Neural progenitor cell (in vitro differentiated cells): ENCODE measurements at regions not wholly inside any gene's neighbourhood (a gene's known extent, or its start where the extent isn't known, plus 50 kb on each side); places are given as distances from the start of the nearest gene placed in this dataset.

Experiments
- DNase-seq: peaks from one replicate; pipeline ENCODE4 v3.0.0-alpha.2; 2016; ENCODE audit warnings: low spot score
- H2AFZ ChIP-seq: fragments of 200-600 bp; sonication (generic); replicated peaks from 2 replicates; pipeline ENCODE4 v1.6.1; 2016; ENCODE audit warnings: antibody characterized with exemption
- H3F3A ChIP-seq: fragments of 200-600 bp; sonication (generic); 2 replicates; pipeline ENCODE4 v1.6.1; 2016; ENCODE audit warnings: antibody characterized with exemption, low read depth
- H3K27ac ChIP-seq: fragments of 200-600 bp; sonication (generic); 2 replicates; pipeline ENCODE4 v1.5.1; 2016; ENCODE audit warnings: mild to moderate bottlenecking
- H3K27me3 ChIP-seq: fragments of 200-600 bp; sonication (generic); 2 replicates; pipeline ENCODE4 v1.6.1; 2016; ENCODE audit warnings: mild to moderate bottlenecking, moderate library complexity
- H3K36me3 ChIP-seq: fragments of 200-600 bp; sonication (generic); 2 replicates; pipeline ENCODE4 v1.5.1; 2016
- H3K4me1 ChIP-seq: fragments of 200-600 bp; sonication (generic); 2 replicates; pipeline ENCODE4 v1.6.1; 2016; ENCODE audit warnings: mixed run types
- H3K4me2 ChIP-seq: fragments of 200-600 bp; sonication (generic); 2 replicates; pipeline ENCODE4 v1.6.1; 2016
- H3K4me3 ChIP-seq: fragments of 200-600 bp; sonication (generic); 2 replicates; pipeline ENCODE4 v1.5.1; 2016
- H3K79me2 ChIP-seq: fragments of 200-600 bp; sonication (generic); 2 replicates; pipeline ENCODE4 v1.6.1; 2016; ENCODE audit warnings: low read depth
- H3K9ac ChIP-seq: fragments of 200-600 bp; sonication (generic); 2 replicates; pipeline ENCODE4 v1.6.1; 2016
- H3K9me3 ChIP-seq: fragments of 200-600 bp; sonication (generic); 2 replicates; pipeline ENCODE4 v1.5.1; 2016; ENCODE audit warnings: low read depth
- H4K20me1 ChIP-seq: fragments of 200-600 bp; sonication (generic); 2 replicates; pipeline ENCODE4 v1.6.1; 2016; ENCODE audit warnings: low read depth
- H3K27ac Mint-ChIP-seq: 3 replicates; pipeline ENCODE4 v1.8.0; 2021; ENCODE audit warnings: mixed read lengths
- H3K27me3 Mint-ChIP-seq: 2 replicates; pipeline ENCODE4 v1.8.0; 2022; ENCODE audit warnings: low read depth, mild to moderate bottlenecking, inconsistent platforms, moderate library complexity, mixed read lengths; ENCODE audit not compliant: insufficient read depth
- H3K36me3 Mint-ChIP-seq: 3 replicates; pipeline ENCODE4 v1.8.0; 2021; ENCODE audit warnings: mixed read lengths
- H3K4me1 Mint-ChIP-seq: 3 replicates; pipeline ENCODE4 v1.8.0; 2021; ENCODE audit warnings: mixed read lengths
- H3K4me3 Mint-ChIP-seq: 3 replicates; pipeline ENCODE4 v1.8.0; 2021; ENCODE audit warnings: mild to moderate bottlenecking, moderate library complexity, mixed read lengths
- H3K9me3 Mint-ChIP-seq: 3 replicates; pipeline ENCODE4 v1.8.0; 2020; ENCODE audit warnings: mixed read lengths
- CTCF ChIP-seq: fragments of 200-600 bp; sonication (generic); IDR thresholded peaks from 2 replicates; pipeline ENCODE4 v1.5.1; 2017; ENCODE audit warnings: antibody characterized with exemption, mild to moderate bottlenecking
- EZH2 ChIP-seq: fragments of 200-600 bp; sonication (generic); IDR thresholded peaks from 2 replicates; pipeline ENCODE4 v1.6.1; 2017; ENCODE audit warnings: antibody characterized with exemption, mild to moderate bottlenecking, moderate library complexity
- EZH2phosphoT487 ChIP-seq: fragments of 200-600 bp; sonication (generic); IDR thresholded peaks from 2 replicates; pipeline ENCODE4 v1.6.1; 2017; ENCODE audit warnings: antibody characterized with exemption

DNA sequence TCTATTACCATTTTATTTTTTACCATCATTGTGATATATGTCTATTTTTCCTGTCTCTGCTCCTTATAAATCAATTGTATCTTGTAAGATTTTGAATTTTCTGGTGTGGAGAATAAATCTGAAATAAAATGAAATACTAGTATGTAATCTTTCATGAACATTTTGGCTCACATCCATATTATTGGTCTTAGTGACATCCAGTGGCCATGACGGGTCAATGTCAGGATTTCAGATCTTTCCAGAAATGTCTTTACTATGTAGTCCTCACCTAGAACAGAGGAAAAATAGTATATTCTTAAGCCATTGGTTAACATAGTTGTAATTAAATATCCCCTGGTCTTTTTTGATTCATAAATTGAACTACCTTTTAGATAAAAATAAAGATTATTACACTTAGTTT is 109.8 kb upstream of the GPC6 start:
- H3K9ac ChIP-seq, result no peak overlapping the region

DNA sequence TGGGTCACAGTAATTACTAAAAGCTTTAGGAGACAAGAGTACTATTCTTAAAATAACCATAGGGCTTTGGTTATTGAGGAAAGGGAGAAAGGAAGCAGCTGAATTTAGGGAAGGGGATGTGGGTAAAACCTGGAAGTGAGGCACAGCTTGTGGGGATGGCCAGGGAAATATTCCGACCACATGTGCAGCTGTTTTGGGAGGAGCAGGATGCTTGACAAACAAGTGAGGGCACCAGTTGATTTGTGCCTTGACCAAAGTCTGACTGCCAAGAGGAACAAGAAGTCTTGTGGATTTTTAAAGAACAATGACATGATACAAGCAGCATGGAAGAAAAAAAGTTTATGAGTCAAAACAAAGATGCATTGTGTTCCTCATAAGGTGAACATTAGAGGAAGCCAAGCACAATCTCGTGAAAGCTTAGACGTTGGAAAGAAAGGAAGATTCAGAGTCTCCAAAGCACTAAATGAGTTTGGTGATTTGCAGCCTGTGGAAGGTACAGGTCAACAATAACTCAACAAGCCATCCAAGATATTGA is 108.5 kb upstream of the GPC6 start:
- no peak overlapping the region for H3K4me3 Mint-ChIP-seq
- H3K27me3 Mint-ChIP-seq, result no peaks in the 10 kb centered on the region
- TF ChIP-seq EZH2phosphoT487 (no peak), EZH2 (no peak), CTCF (no peak)
- Histone ChIP-seq H3K36me3 (no peaks in the 10 kb centered on the region), H4K20me1 (no peaks in the 10 kb centered on the region), H3K79me2 (no peaks in the 10 kb centered on the region), H3K4me2 (no peak overlapping the region), H2AFZ (no peak overlapping the region), H3F3A (no peaks in the 10 kb centered on the region), H3K4me1 (no peaks in the 10 kb centered on the region), H3K27me3 (no peaks in the 10 kb centered on the region), H3K27ac (no peak overlapping the region), H3K9me3 (no peaks in the 10 kb centered on the region), H3K4me3 (no peak overlapping the region), H3K9ac (no peak overlapping the region)
- H3K36me3 Mint-ChIP-seq, result no peaks in the 10 kb centered on the region
- H3K4me1 Mint-ChIP-seq, result no peaks in the 10 kb centered on the region
- H3K9me3 Mint-ChIP-seq, result no peaks in the 10 kb centered on the region
- DNase-seq, result no peak
- no peak overlapping the region for H3K27ac Mint-ChIP-seq

More for the DNA sequence above, 109.8 kb upstream of the GPC6 start:
- no peaks in the 10 kb centered on the region for H3K36me3 Mint-ChIP-seq
- Histone ChIP-seq H3F3A (no peaks in the 10 kb centered on the region), H3K9me3 (no peaks in the 10 kb centered on the region), H4K20me1 (no peaks in the 10 kb centered on the region), H3K27ac (no peak overlapping the region), H3K4me3 (no peak overlapping the region), H3K4me1 (no peaks in the 10 kb centered on the region), H3K79me2 (no peaks in the 10 kb centered on the region), H3K4me2 (no peak overlapping the region), H3K36me3 (no peaks in the 10 kb centered on the region), H3K27me3 (no peaks in the 10 kb centered on the region), H2AFZ (no peak overlapping the region)
- no peak for TF ChIP-seq EZH2
- peak; percentile 35 for TF ChIP-seq CTCF
- no peaks in the 10 kb centered on the region for H3K9me3 Mint-ChIP-seq
- H3K4me1 Mint-ChIP-seq, result no peaks in the 10 kb centered on the region
- no peaks in the 10 kb centered on the region for H3K27me3 Mint-ChIP-seq
- no peak overlapping the region for H3K4me3 Mint-ChIP-seq
- H3K27ac Mint-ChIP-seq, result no peak overlapping the region
- DNase-seq, result no peak

- Histone ChIP-seq H3K27ac (no peak overlapping the region), H4K20me1 (no peaks in the 10 kb centered on the region), H3K4me1 (no peaks in the 10 kb centered on the region), H3K9ac (no peak overlapping the region), H3F3A (no peaks in the 10 kb centered on the region), H2AFZ (no peak overlapping the region), H3K4me2 (no peak overlapping the region), H3K36me3 (no peaks in the 10 kb centered on the region), H3K27me3 (no peaks in the 10 kb centered on the region), H3K79me2 (no peaks in the 10 kb centered on the region), H3K9me3 (no peaks in the 10 kb centered on the region), H3K4me3 (no peak overlapping the region)
- Mint-ChIP-seq H3K36me3 (no peaks in the 10 kb centered on the region), H3K4me1 (no peaks in the 10 kb centered on the region), H3K27me3 (no peaks in the 10 kb centered on the region), H3K9me3 (no peaks in the 10 kb centered on the region), H3K4me3 (no peak overlapping the region), H3K27ac (no peak overlapping the region)
- no peak for TF ChIP-seq CTCF
- TF ChIP-seq EZH2, result no peak
- no peak for TF ChIP-seq EZH2phosphoT487
- no peak for DNase-seq
Observed at GRCh38 chr13:93140912-93141311, 85.7 kb upstream of the GPC6 start.

DNA sequence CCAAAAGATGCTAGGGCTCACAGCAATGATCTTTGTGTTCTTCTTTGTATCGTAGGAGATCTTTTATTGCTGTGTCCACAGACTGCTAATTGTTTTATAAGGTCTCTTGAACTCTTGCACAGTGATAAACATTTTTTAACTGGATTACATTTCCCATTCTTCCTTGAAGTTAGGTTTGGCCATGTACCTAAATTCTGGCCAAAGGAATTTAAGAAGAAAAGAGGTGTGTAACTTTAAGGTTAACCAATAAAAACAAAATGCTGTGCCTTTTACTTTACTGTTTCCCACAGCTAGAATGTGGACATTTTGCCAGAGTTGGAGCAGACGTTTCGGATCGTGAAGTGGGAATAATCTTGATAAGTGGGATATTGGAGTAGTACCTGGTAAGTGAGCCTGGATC is 82.6 kb upstream of the GPC6 start:
- Mint-ChIP-seq H3K9me3 (no peaks in the 10 kb centered on the region), H3K36me3 (no peaks in the 10 kb centered on the region)

More for the DNA sequence above, 82.6 kb upstream of the GPC6 start:
- H4K20me1 ChIP-seq, result no peaks in the 10 kb centered on the region
- Mint-ChIP-seq H3K4me3 (no peak overlapping the region), H3K27ac (no peak overlapping the region), H3K27me3 (peaks cover 4% of the 10 kb centered on the region), H3K4me1 (no peaks in the 10 kb centered on the region)
- H3K9ac ChIP-seq, result no peak overlapping the region
- H3K79me2 ChIP-seq, result no peaks in the 10 kb centered on the region
- no peaks in the 10 kb centered on the region for H3K9me3 ChIP-seq
- no peak overlapping the region for H2AFZ ChIP-seq
- DNase-seq, result no peak
- no peak for TF ChIP-seq CTCF
- TF ChIP-seq EZH2, result no peak
- TF ChIP-seq EZH2phosphoT487, result no peak
- H3K36me3 ChIP-seq, result no peaks in the 10 kb centered on the region
- H3K4me3 ChIP-seq, result no peak overlapping the region
- H3F3A ChIP-seq, result no peaks in the 10 kb centered on the region
- no peaks in the 10 kb centered on the region for H3K4me1 ChIP-seq
- no peaks in the 10 kb centered on the region for H3K27me3 ChIP-seq
- H3K27ac ChIP-seq, result no peak overlapping the region
- H3K4me2 ChIP-seq, result no peak overlapping the region
